ENCODE measurements at regions not wholly inside any gene's neighbourhood (a gene's known extent, or its start where the extent isn't known, plus 50 kb on each side); places are given as distances from the start of the nearest gene placed in this dataset.

GRCh38 chr14:83779266-83779665, 1750.7 kb upstream of the FLRT2 start:
- TF ChIP-seq CTCF (IDR thresholded peaks at IDR 0.05; ENCODE audit: insufficient read depth, low read depth, low read length, missing control alignments): no peak
- no peak for DNase-seq (ENCODE audit: low read depth)
- H3K4me3 ChIP-seq (ENCODE audit: low read depth, low read length): no peak overlapping the region

- no peak for DNase-seq (ENCODE audit: low read depth)
- no peak overlapping the region for H3K4me3 ChIP-seq (ENCODE audit: low read depth, low read length)
- TF ChIP-seq CTCF (IDR thresholded peaks at IDR 0.05; ENCODE audit: insufficient read depth, low read depth, low read length, missing control alignments): no peak
These were observed 1749.6 kb upstream of the FLRT2 start for GRCh38 chr14:83780321-83780720.

GRCh38 chr14:83798421-83798820, 1731.5 kb upstream of the FLRT2 start:
- no peak for TF ChIP-seq CTCF (IDR thresholded peaks at IDR 0.05; ENCODE audit: insufficient read depth, low read depth, low read length, missing control alignments)
- no peak for DNase-seq (ENCODE audit: low read depth)
- no peak overlapping the region for H3K4me3 ChIP-seq (ENCODE audit: low read depth, low read length)

- no peak for DNase-seq (ENCODE audit: low read depth)
- no peak overlapping the region for H3K4me3 ChIP-seq (ENCODE audit: low read depth, low read length)
- TF ChIP-seq CTCF (IDR thresholded peaks at IDR 0.05; ENCODE audit: insufficient read depth, low read depth, low read length, missing control alignments): no peak
These were observed 1730.7 kb upstream of the FLRT2 start for GRCh38 chr14:83799233-83799632.

GRCh38 chr14:83814896-83815295, 1715.0 kb upstream of the FLRT2 start:
- no peak overlapping the region for H3K4me3 ChIP-seq (ENCODE audit: low read depth, low read length)
- no peak for DNase-seq (ENCODE audit: low read depth)
- no peak for TF ChIP-seq CTCF (IDR thresholded peaks at IDR 0.05; ENCODE audit: insufficient read depth, low read depth, low read length, missing control alignments)

GRCh38 chr14:83816761-83817160, 1713.2 kb upstream of the FLRT2 start:
- no peak for TF ChIP-seq CTCF (IDR thresholded peaks at IDR 0.05; ENCODE audit: insufficient read depth, low read depth, low read length, missing control alignments)
- DNase-seq (ENCODE audit: low read depth): no peak

GRCh38 chr14:83825843-83826242, 1704.1 kb upstream of the FLRT2 start:
- H3K4me3 ChIP-seq (ENCODE audit: low read depth, low read length): no peak overlapping the region
- DNase-seq (ENCODE audit: low read depth): no peak
- TF ChIP-seq CTCF (IDR thresholded peaks at IDR 0.05; ENCODE audit: insufficient read depth, low read depth, low read length, missing control alignments): no peak

More at GRCh38 chr14:83816761-83817160, 1713.2 kb upstream of the FLRT2 start:
- no peak overlapping the region for H3K4me3 ChIP-seq (ENCODE audit: low read depth, low read length)

Data from GM12865 (cell line).